ENCODE measurements at regions not wholly inside any gene's neighbourhood (a gene's known extent, or its start where the extent isn't known, plus 50 kb on each side); places are given as distances from the start of the nearest gene placed in this dataset.

- no peak for DNase-seq (ENCODE audit: low read depth)
- no peak overlapping the region for H3K4me3 ChIP-seq (replicated peaks; ENCODE audit: low read depth, low read length)
- TF ChIP-seq CTCF (IDR thresholded peaks at IDR 0.05; ENCODE audit: low read length, missing control alignments): no peak
Measured at GRCh38 chr6:153856929-153857376, 182.1 kb upstream of the OPRM1 start.

DNA sequence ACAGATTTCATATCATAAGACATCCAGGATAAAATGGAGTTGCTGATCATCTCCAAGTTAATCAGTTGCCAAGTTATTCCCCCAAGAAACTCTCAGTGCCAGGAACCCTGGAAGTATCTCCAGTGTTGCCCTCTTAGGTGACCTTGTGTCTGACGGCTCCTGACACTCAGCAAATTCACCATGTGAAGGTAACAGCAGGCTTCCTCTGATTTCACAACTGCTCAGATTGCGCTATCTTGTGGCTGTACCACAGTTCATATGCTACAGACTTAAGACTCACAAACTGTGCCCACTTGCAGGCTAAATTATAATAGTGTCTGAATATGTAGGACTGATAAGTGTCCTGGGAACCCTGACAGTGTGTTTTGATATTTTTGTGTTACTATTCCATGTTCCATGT lies 186.6 kb upstream of the OPRM1 start:
- no peak overlapping the region for H3K4me3 ChIP-seq (replicated peaks; ENCODE audit: low read depth, low read length)
- TF ChIP-seq CTCF (IDR thresholded peaks at IDR 0.05; ENCODE audit: low read length, missing control alignments): no peak
- DNase-seq (ENCODE audit: low read depth): no peak

GRCh38 chr6:153852034-153852433 lies 187.0 kb upstream of the OPRM1 start:
- H3K4me3 ChIP-seq (replicated peaks; ENCODE audit: low read depth, low read length): no peak overlapping the region
- DNase-seq (ENCODE audit: low read depth): no peak
- no peak for TF ChIP-seq CTCF (IDR thresholded peaks at IDR 0.05; ENCODE audit: low read length, missing control alignments)

GRCh38 chr6:153849072-153849779 lies 189.8 kb upstream of the OPRM1 start:
- no peak for TF ChIP-seq CTCF (IDR thresholded peaks at IDR 0.05; ENCODE audit: low read length, missing control alignments)
- peak; percentile 63 for DNase-seq (ENCODE audit: low read depth)
- no peak overlapping the region for H3K4me3 ChIP-seq (replicated peaks; ENCODE audit: low read depth, low read length)

DNA sequence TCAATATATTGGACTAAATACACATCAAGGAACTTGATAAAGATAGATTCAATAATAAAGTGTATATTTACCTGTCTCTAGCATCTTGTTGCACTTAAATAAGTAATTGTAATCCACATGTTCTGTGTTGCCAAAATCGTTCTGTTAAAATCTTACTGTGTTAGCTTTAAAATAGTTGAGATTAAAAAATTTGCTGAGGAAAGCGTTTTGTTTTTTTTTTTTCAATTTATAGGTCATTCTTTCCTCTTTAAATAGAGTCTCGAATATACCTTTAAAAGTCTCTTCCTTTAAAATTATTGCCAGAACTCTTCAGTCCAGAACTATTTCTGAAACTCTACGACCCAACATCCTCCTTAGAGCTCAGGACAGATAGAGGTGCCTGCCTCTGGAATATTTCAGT lies 195.6 kb upstream of the OPRM1 start:
- no peak for TF ChIP-seq CTCF (IDR thresholded peaks at IDR 0.05; ENCODE audit: low read length, missing control alignments)
- no peak for DNase-seq (ENCODE audit: low read depth)
- H3K4me3 ChIP-seq (replicated peaks; ENCODE audit: low read depth, low read length): no peak overlapping the region

DNA sequence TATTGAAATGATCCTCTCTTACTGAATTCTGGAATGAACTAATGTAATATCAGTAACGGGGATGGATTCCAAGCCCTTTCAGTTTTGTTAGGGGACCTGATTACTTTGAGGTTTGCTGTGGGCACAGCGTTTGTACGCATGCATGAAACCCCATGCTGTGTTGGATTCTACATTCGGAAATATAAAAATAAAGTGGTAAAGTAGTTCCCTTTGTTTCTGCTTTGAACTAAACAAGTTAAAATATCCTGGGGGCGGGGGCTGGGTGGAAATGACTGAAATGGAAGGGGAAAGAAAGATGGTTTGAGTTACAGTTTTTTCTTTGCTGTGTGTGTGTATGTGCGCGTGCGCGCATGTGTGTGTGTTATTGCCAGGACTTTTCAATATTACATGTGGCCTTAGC lies 196.5 kb upstream of the OPRM1 start:
- no peak overlapping the region for H3K4me3 ChIP-seq (replicated peaks; ENCODE audit: low read depth, low read length)
- no peak for TF ChIP-seq CTCF (IDR thresholded peaks at IDR 0.05; ENCODE audit: low read length, missing control alignments)
- DNase-seq (ENCODE audit: low read depth): no peak

Measured in fibroblast of pulmonary artery (primary cell).